ENCODE measurements at regions not wholly inside any gene's neighbourhood (a gene's known extent, or its start where the extent isn't known, plus 50 kb on each side); places are given as distances from the start of the nearest gene placed in this dataset.

- no peak for TF ChIP-seq CTCF (IDR thresholded peaks at IDR 0.05; ENCODE audit: poor library complexity, severe bottlenecking)
- TF ChIP-seq EZH2 (IDR thresholded peaks at IDR 0.05; ENCODE audit: borderline replicate concordance, insufficient read depth, low read length, poor library complexity, severe bottlenecking) = no peak
- TF ChIP-seq POLR2AphosphoS5 (IDR thresholded peaks at IDR 0.05) = no peak
Observed at GRCh38 chr16:64475627-64476351, 646.1 kb downstream of the CDH11 start.
